Body of pancreas (tissue), 4 donors: ENCODE measurements at regions not wholly inside any gene's neighbourhood (a gene's known extent, or its start where the extent isn't known, plus 50 kb on each side); places are given as distances from the start of the nearest gene placed in this dataset.

Experiments used
- CTCF ChIP-seq, 7 experiments: fragments of 450-650 bp in 4 of 7; fragments of 200-600 bp in 3 of 7; sonication (generic) in 3 of 7; IDR thresholded peaks; one replicate each; pipeline ENCODE4 v1.5.1; 2016 to 2019; ENCODE audit warnings: antibody characterized with exemption in 7 of 7
- POLR2A ChIP-seq, 3 donors: fragments of 450-650 bp; IDR thresholded peaks; one replicate each; pipeline ENCODE4 v1.6.1; 2016; ENCODE audit warnings: antibody characterized with exemption in 3 of 3, mild to moderate bottlenecking in 2 of 3

DNA sequence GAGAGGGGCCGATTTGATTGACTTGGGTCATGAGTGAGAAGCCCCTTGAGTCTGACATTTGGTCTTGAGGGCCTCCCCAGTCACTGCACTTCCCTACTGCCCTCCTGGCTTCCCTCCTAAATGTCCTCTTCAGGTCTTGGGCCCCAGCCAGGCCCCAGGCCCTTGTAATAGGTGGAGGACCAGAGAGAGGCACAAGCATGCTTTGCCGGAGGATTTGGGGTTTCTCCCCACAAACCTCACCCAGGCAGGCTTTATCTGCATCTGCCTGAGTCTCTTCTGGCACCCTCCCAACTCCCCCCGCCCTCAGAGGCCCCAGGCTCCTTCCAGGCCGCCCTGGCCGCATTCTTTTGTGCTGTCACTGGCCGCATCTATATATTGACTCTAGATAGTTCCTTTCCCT is 270.7 kb downstream of the HAUS1 start:
- no peak for TF ChIP-seq CTCF (IDR thresholded peaks at IDR 0.05)
- TF ChIP-seq POLR2A (IDR thresholded peaks at IDR 0.05), result no peak
